Activated T-helper 2 cell treated with anti-CD3 and anti-CD28 coated beads, Interferon-gamma antibody, Interleukin-2, Interleukin-4, amounts not matched to agents 10 μg/mL and 5 μg/mL and 100 μg/mL, durations not matched to agents 14 hours and 24 hours and 36 hours (primary cell): ENCODE measurements at regions not wholly inside any gene's neighbourhood (a gene's known extent, or its start where the extent isn't known, plus 50 kb on each side); places are given as distances from the start of the nearest gene placed in this dataset.
"Not testable (repeated sequence)": the region's sequence is repeated elsewhere in the genome, so short reads cannot be mapped to it uniquely, and the experiment has no call there.

Source experiments
- DNase-seq: peaks from one replicate; pipeline ENCODE4 v3.0.0; 2021; ENCODE audit warnings: low spot score
- H3K27ac Mint-ChIP-seq: one replicate; pipeline ENCODE4 v1.8.0; 2021; ENCODE audit warnings: mixed read lengths
- H3K27me3 Mint-ChIP-seq: one replicate; pipeline ENCODE4 v1.8.0; 2021; ENCODE audit warnings: low read depth, mixed read lengths
- H3K36me3 Mint-ChIP-seq: one replicate; pipeline ENCODE4 v1.8.0; 2021; ENCODE audit warnings: low read depth, mixed read lengths
- H3K4me1 Mint-ChIP-seq: one replicate; pipeline ENCODE4 v1.8.0; 2021; ENCODE audit warnings: low read depth, mixed read lengths
- H3K4me3 Mint-ChIP-seq: one replicate; pipeline ENCODE4 v1.8.0; 2021; ENCODE audit warnings: low read depth, mild to moderate bottlenecking, moderate library complexity, mixed read lengths
- H3K9me3 Mint-ChIP-seq: one replicate; pipeline ENCODE4 v1.8.0; 2021; ENCODE audit warnings: mixed read lengths
- intact Hi-C: fragments of 100-400 bp; cut with micrococcal nuclease; formaldehyde crosslinking; loops from one replicate; pipeline ENCODE4 v1.15.1; 2023

GRCh38 chr2:49714454-49714853 is 560.1 kb upstream of the FSHR start:
- no peaks in the 10 kb centered on the region for H3K4me1 Mint-ChIP-seq
- DNase-seq: no peak
- H3K4me3 Mint-ChIP-seq: no peak overlapping the region
- intact Hi-C loops: no loop called here
- H3K27me3 Mint-ChIP-seq: no peaks in the 10 kb centered on the region
- no peaks in the 10 kb centered on the region for H3K9me3 Mint-ChIP-seq
- H3K27ac Mint-ChIP-seq: no peak overlapping the region
- no peaks in the 10 kb centered on the region for H3K36me3 Mint-ChIP-seq

- Mint-ChIP-seq H3K4me3 (no peak overlapping the region), H3K27ac (no peak overlapping the region), H3K36me3 (no peaks in the 10 kb centered on the region), H3K9me3 (peaks cover 7% of the 10 kb centered on the region), H3K27me3 (no peaks in the 10 kb centered on the region), H3K4me1 (no peaks in the 10 kb centered on the region)
- intact Hi-C loops: no loop called here
- DNase-seq: no peak
These were observed 548.4 kb upstream of the FSHR start for GRCh38 chr2:49702740-49703139.

GRCh38 chr2:49693961-49694360 is 539.6 kb upstream of the FSHR start:
- DNase-seq: no peak
- H3K4me3 Mint-ChIP-seq: no peak overlapping the region
- H3K9me3 Mint-ChIP-seq: peaks cover 6% of the 10 kb centered on the region
- no peaks in the 10 kb centered on the region for H3K4me1 Mint-ChIP-seq
- no peaks in the 10 kb centered on the region for H3K36me3 Mint-ChIP-seq
- H3K27ac Mint-ChIP-seq: no peak overlapping the region
- no peaks in the 10 kb centered on the region for H3K27me3 Mint-ChIP-seq
- intact Hi-C loops: no loop called here

GRCh38 chr2:49692022-49692421 is 537.7 kb upstream of the FSHR start:
- H3K4me1 Mint-ChIP-seq, H3K36me3 Mint-ChIP-seq, DNase-seq, intact Hi-C loops, H3K27ac Mint-ChIP-seq, H3K27me3 Mint-ChIP-seq, H3K9me3 Mint-ChIP-seq, H3K4me3 Mint-ChIP-seq: not testable (repeated sequence)

GRCh38 chr2:49687918-49688317 is 533.6 kb upstream of the FSHR start:
- intact Hi-C loops: loop anchor here (5.0 kb wide), 1 partner anchor 454 kb away; no protein-coding TSS in a partner anchor
- Mint-ChIP-seq H3K27me3 (no peaks in the 10 kb centered on the region), H3K9me3 (peaks cover 6% of the 10 kb centered on the region), H3K4me3 (no peak overlapping the region), H3K27ac (no peak overlapping the region), H3K36me3 (no peaks in the 10 kb centered on the region), H3K4me1 (no peaks in the 10 kb centered on the region)
- DNase-seq: no peak

GRCh38 chr2:49686897-49687442 is 532.7 kb upstream of the FSHR start:
- no peaks in the 10 kb centered on the region for H3K36me3 Mint-ChIP-seq
- H3K9me3 Mint-ChIP-seq: no peaks in the 10 kb centered on the region
- no peaks in the 10 kb centered on the region for H3K27me3 Mint-ChIP-seq
- DNase-seq: no peak
- intact Hi-C loops: loop anchor here (5.0 kb wide), 1 partner anchor 455 kb away; no protein-coding TSS in a partner anchor
- H3K27ac Mint-ChIP-seq: no peak overlapping the region
- H3K4me3 Mint-ChIP-seq: no peak overlapping the region
- H3K4me1 Mint-ChIP-seq: no peaks in the 10 kb centered on the region

- DNase-seq: no peak
- H3K9me3 Mint-ChIP-seq: no peaks in the 10 kb centered on the region
- no peaks in the 10 kb centered on the region for H3K36me3 Mint-ChIP-seq
- no peak overlapping the region for H3K27ac Mint-ChIP-seq
- no peaks in the 10 kb centered on the region for H3K4me1 Mint-ChIP-seq
- H3K27me3 Mint-ChIP-seq: no peaks in the 10 kb centered on the region
- intact Hi-C loops: loop anchor here (5.0 kb wide), 1 partner anchor 456 kb away; no protein-coding TSS in a partner anchor
- H3K4me3 Mint-ChIP-seq: no peak overlapping the region
These were observed 532.0 kb upstream of the FSHR start for GRCh38 chr2:49686291-49686690.

- no peak for DNase-seq
- H3K27ac Mint-ChIP-seq: no peak overlapping the region
- H3K4me3 Mint-ChIP-seq: no peak overlapping the region
- H3K36me3 Mint-ChIP-seq: no peaks in the 10 kb centered on the region
- intact Hi-C loops: no loop called here
- no peaks in the 10 kb centered on the region for H3K4me1 Mint-ChIP-seq
- no peaks in the 10 kb centered on the region for H3K9me3 Mint-ChIP-seq
- no peaks in the 10 kb centered on the region for H3K27me3 Mint-ChIP-seq
These were observed 522.9 kb upstream of the FSHR start for GRCh38 chr2:49677227-49677626.

GRCh38 chr2:49664827-49665226 is 510.5 kb upstream of the FSHR start:
- no peak overlapping the region for H3K27ac Mint-ChIP-seq
- H3K36me3 Mint-ChIP-seq: no peaks in the 10 kb centered on the region
- H3K27me3 Mint-ChIP-seq: no peaks in the 10 kb centered on the region
- H3K9me3 Mint-ChIP-seq: peaks cover 14% of the 10 kb centered on the region
- no peaks in the 10 kb centered on the region for H3K4me1 Mint-ChIP-seq
- H3K4me3 Mint-ChIP-seq: no peak overlapping the region
- intact Hi-C loops: no loop called here
- no peak for DNase-seq

- no peak overlapping the region for H3K4me3 Mint-ChIP-seq
- no peaks in the 10 kb centered on the region for H3K27me3 Mint-ChIP-seq
- H3K36me3 Mint-ChIP-seq: no peaks in the 10 kb centered on the region
- H3K4me1 Mint-ChIP-seq: no peaks in the 10 kb centered on the region
- no peaks in the 10 kb centered on the region for H3K9me3 Mint-ChIP-seq
- no peak for DNase-seq
- intact Hi-C loops: no loop called here
- no peak overlapping the region for H3K27ac Mint-ChIP-seq
These were observed 507.5 kb upstream of the FSHR start for GRCh38 chr2:49661809-49662208.

- intact Hi-C loops: no loop called here
These were observed 502.5 kb upstream of the FSHR start for GRCh38 chr2:49656853-49657252.

GRCh38 chr2:49643149-49643548 is 488.8 kb upstream of the FSHR start:
- no peak overlapping the region for H3K27ac Mint-ChIP-seq
- intact Hi-C loops: no loop called here
- H3K36me3 Mint-ChIP-seq: no peaks in the 10 kb centered on the region
- no peak for DNase-seq
- H3K9me3 Mint-ChIP-seq: peaks cover 10% of the 10 kb centered on the region
- no peaks in the 10 kb centered on the region for H3K4me1 Mint-ChIP-seq
- no peaks in the 10 kb centered on the region for H3K27me3 Mint-ChIP-seq
- H3K4me3 Mint-ChIP-seq: no peak overlapping the region

More at GRCh38 chr2:49656853-49657252, 502.5 kb upstream of the FSHR start:
- Mint-ChIP-seq H3K9me3 (no peaks in the 10 kb centered on the region), H3K4me3 (no peak overlapping the region), H3K4me1 (no peaks in the 10 kb centered on the region), H3K36me3 (no peaks in the 10 kb centered on the region), H3K27ac (no peak overlapping the region), H3K27me3 (no peaks in the 10 kb centered on the region)
- no peak for DNase-seq

- no peak for DNase-seq
- Mint-ChIP-seq H3K9me3 (peaks cover 9% of the 10 kb centered on the region), H3K27ac (no peak overlapping the region), H3K27me3 (no peaks in the 10 kb centered on the region), H3K36me3 (no peaks in the 10 kb centered on the region), H3K4me1 (no peaks in the 10 kb centered on the region), H3K4me3 (no peak overlapping the region)
- intact Hi-C loops: no loop called here
These were observed 486.3 kb upstream of the FSHR start for GRCh38 chr2:49640630-49641029.

- no peak for DNase-seq
- H3K4me3 Mint-ChIP-seq: no peak overlapping the region
- intact Hi-C loops: no loop called here
- H3K4me1 Mint-ChIP-seq: no peaks in the 10 kb centered on the region
- no peak overlapping the region for H3K27ac Mint-ChIP-seq
- no peaks in the 10 kb centered on the region for H3K9me3 Mint-ChIP-seq
- no peaks in the 10 kb centered on the region for H3K27me3 Mint-ChIP-seq
- no peaks in the 10 kb centered on the region for H3K36me3 Mint-ChIP-seq
These were observed 466.7 kb upstream of the FSHR start for GRCh38 chr2:49621016-49621415.
